Naive B cell (primary cell): ENCODE measurements at regions not wholly inside any gene's neighbourhood (a gene's known extent, or its start where the extent isn't known, plus 50 kb on each side); places are given as distances from the start of the nearest gene placed in this dataset.

Experiments used
- ATAC-seq, 2 donors: fragments of 150-1000 bp; cut with Tn5 transposase; 2 replicates each; pipeline ENCODE4 v1.10.0; 2021; ENCODE audit warnings: low read depth in 2 of 2, mild to moderate bottlenecking in 2 of 2, moderate library complexity in 2 of 2
- DNase-seq: peaks from one replicate; pipeline ENCODE4 v3.0.0; 2022
- H3K27ac Mint-ChIP-seq, 6 donors: one replicate each; pipeline ENCODE4 v1.8.0; 2020 to 2022; ENCODE audit warnings: mild to moderate bottlenecking in 6 of 6, mixed read lengths in 6 of 6, moderate library complexity in 5 of 6, inconsistent platforms in 2 of 6
- H3K27me3 Mint-ChIP-seq, 3 donors: one replicate each; pipeline ENCODE4 v1.8.0; 2021 to 2022; ENCODE audit warnings: mixed read lengths in 3 of 3, mild to moderate bottlenecking in 1 of 3
- H3K36me3 Mint-ChIP-seq, 2 donors: one replicate each; pipeline ENCODE4 v1.8.0; 2020 to 2022; ENCODE audit warnings: mixed read lengths in 2 of 2, inconsistent platforms in 1 of 2, mild to moderate bottlenecking in 1 of 2
- H3K4me1 Mint-ChIP-seq, 3 donors: one replicate each; pipeline ENCODE4 v1.8.0; 2020 to 2022; ENCODE audit warnings: mixed read lengths in 3 of 3, inconsistent platforms in 1 of 3, mild to moderate bottlenecking in 1 of 3, moderate library complexity in 1 of 3
- H3K4me3 Mint-ChIP-seq, 8 donors: one replicate each; pipeline ENCODE4 v1.8.0; 2020 to 2022; ENCODE audit warnings: mild to moderate bottlenecking in 8 of 8, mixed read lengths in 8 of 8, moderate library complexity in 8 of 8, inconsistent platforms in 2 of 8
- H3K9me3 Mint-ChIP-seq, 7 donors: one replicate each; pipeline ENCODE4 v1.8.0; 2020 to 2022; ENCODE audit warnings: mixed read lengths in 7 of 7, mild to moderate bottlenecking in 5 of 7, inconsistent platforms in 2 of 7, moderate library complexity in 1 of 7

GRCh38 chr2:38125842-38126241 is 49.9 kb upstream of the CYP1B1 start:
- ATAC-seq (no peak), DNase-seq (no peak)
- no peak overlapping the region for H3K27ac Mint-ChIP-seq
- peaks cover 5 to 8% (median 7%) of the 10 kb centered on the region in 3 donors for H3K4me1 Mint-ChIP-seq
- no peak overlapping the region for H3K4me3 Mint-ChIP-seq
- H3K9me3 Mint-ChIP-seq, result peaks cover 6 to 27% (median 18%) of the 10 kb centered on the region in 7 donors
- peaks cover 0 to 8% (median 7%) of the 10 kb centered on the region in 3 donors for H3K27me3 Mint-ChIP-seq
- H3K36me3 Mint-ChIP-seq, result peaks cover 7 to 13% of the 10 kb centered on the region in 2 donors
